GM21381 (cell line): ENCODE measurements at regions not wholly inside any gene's neighbourhood (a gene's known extent, or its start where the extent isn't known, plus 50 kb on each side); places are given as distances from the start of the nearest gene placed in this dataset.
"Not testable (repeated sequence)": the region's sequence is repeated elsewhere in the genome, so short reads cannot be mapped to it uniquely, and the experiment has no call there.

Source experiments
- ATAC-seq: cut with Tn5 transposase; IDR thresholded peaks from one replicate; pipeline ENCODE4 v1.9.1; 2021; ENCODE audit warnings: mild to moderate bottlenecking, moderate library complexity; ENCODE audit not compliant: unreplicated experiment

DNA sequence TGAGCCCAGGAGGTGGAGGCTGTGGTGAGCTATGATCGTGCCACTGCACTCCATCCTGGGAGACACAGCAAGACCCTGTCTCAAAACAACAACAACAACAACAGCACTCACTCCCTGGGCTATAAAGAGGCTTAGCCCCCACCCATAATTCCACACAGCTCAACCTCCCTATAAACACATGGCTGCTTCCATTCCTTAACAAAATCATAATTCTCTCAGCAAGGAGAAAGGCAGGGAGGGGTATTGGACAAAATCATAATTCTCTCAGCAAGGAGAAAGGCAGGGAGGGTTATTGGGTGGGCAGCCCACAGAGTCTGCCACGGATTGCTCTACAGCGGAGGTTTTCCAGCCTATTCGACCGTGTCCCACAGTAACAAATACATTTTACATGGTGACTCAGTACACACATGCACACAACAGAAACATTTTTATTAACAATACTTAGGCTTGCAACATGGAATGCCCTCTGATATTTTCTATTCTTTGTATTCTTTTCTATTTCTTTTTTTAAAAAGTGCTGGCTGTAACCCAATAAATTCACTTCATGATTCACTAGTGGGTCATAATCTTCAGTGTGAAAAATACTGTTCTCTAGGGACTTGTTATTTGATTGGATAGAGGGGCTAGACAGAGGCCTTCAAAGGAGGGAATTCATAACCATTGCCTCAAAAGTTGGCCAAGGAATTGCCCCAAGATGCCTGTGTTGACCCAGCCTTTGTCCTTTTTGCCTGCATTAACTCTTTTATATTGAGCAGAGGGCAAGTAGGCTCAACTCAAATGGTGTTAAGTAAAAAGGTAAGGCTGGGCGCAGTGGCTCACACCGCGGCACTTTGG is 50.6 kb upstream of the ZMYND8 start:
- ATAC-seq = no peak

DNA sequence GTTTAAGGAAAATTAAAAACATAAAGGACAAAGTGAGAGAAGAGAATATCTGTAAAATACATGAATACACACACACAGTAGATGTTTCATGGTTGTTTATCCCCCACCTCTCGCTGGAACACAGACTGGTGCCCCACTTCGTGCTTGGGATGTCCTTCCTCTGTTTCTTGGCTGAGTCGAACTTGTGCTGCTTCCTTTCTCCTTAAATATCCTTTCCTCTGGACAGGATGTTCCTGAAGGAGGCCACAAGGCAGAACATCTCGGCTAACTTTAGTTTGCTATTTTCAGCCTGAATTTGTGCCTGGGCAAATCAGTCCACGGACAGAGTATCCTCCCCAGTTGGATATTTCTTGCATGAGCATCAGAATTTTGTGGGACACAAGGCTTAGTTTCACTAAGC is 54.7 kb upstream of the ZMYND8 start:
- ATAC-seq = no peak

DNA sequence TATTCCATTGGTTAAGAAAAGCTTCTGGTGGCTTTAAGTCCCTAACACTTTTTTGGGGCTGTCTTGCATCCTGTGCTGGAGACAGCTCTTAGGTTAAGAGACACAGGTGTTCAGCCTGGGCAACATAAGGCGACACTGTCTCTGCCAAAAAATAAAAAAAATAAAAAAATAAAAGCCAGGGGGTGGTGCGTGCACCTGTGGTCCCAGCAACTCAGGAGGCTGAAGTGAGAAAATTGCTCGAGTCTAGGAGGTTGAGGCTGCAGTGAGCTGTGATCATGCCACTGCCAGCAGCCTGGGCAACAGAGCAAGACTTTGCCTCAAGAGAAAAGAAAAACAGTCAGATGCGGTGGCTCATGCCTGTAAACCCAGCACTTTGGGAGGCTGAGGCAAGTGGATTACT is 55.6 kb upstream of the ZMYND8 start:
- no peak for ATAC-seq

DNA sequence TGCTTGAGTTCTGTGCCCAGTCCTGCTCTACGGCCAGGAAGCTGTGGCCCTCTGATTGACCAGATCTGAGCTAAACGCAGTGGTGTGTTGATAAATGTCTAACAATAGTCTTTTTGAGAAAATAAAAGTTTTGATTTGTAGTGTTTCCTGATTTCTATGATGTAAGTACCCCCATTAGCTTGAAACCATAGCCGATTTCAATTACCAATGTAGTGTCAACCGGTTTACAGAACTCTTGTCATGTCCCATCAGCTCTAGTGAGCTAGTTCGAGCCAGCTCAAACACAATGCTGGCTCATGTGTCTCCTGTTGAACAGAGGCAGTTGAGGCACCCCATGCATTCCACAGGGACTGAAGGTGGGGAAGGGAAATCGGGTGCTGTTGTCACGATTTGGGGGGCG is 56.7 kb upstream of the ZMYND8 start:
- ATAC-seq = no peak

DNA sequence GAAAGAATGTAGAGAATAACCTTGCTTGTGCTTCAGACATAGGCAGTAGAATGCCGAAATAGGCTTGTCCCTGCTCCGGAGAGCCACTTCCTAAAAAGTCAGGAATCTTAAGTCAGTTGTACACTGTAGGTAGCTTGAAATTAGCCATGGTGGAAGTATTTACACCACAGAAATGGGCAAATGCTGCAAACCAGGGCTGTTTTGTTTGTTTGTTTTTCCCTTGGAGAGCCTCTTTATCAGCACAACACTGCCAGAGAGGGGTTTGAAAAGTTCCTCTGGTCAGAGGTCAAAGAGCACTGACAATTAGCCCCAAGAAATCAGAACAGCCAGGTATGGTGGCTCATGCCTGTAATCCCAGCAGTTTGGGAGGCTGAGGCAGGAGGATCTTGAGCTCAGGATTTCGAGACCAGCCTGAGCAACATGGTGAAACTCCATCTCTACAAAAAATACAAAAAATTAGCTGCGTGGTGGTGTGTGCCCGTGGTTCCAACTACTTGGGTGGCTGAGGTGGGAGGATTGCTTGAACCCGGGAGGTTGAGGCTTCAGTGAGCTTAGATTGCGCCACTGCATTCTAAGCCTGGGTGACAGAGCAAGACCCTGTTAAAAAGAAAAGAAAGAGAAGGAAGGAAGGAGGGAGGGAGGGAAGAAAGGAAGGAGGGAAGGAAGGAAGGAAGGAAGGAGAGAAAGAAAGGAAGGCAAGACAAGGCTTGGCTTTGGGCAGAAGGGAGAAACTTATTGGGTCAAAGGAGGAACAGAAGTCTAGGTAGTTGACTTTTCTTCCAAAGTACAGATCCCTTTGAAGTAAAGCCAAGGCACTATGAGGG is 61.0 kb upstream of the ZMYND8 start:
- ATAC-seq = no peak

DNA sequence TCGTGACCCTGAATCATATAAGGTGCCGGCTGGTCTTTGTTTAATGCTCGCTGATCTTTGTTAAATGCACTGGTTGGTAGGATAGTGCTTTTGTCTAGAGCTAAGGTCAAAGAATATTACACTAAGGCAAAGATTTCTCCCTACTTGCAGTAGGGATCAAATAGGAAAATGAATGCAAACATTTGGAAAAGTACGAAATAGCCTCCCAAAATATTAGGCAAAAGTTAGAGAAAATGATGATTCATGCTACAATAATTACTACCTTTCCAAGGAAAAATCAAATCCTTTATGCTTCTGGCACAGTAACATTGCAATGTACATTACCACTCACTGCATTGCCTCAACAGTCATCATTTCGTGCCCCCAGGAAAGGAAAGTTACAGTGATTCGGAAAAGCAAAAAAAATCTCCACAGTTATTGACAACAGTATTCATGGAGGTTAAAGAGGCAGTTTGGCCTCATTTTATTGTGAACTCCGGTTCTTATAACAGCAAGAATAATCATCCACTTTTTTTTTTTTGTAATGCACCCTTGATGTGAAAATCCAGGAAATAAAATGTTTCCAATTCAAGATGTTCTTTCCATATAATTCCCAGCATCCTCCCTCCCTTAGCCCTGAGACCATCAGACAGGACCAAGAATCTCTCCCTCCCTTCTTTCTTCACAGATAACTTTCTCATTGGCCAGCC is 61.7 kb upstream of the ZMYND8 start:
- no peak for ATAC-seq

DNA sequence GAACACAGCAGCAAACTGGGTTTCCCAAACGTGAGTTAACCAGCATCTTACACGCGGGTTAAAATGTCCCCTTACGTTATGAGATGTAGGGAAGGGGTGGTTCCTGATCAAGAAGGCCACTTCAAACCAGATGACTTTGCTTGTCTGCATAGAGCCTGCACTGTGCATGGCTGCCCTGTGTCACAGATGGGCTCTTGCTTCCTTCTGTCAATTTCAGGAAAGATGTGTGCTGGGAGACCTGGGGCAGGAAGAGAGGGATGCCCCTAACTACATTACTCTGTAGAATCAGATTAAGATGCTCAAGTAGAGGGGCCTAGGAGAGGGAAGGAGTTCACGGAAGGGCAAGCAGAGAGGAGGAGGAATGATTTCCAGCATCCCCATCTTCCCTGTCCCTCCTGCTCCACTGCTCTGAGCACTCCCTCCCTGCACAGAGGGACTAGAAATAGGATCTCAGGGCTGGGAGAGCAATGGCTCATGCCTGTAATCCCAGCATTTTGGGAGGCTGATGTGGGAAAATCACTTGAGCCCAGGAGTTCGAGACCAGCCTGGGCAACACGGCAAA is 63.5 kb upstream of the ZMYND8 start:
- ATAC-seq = no peak

DNA sequence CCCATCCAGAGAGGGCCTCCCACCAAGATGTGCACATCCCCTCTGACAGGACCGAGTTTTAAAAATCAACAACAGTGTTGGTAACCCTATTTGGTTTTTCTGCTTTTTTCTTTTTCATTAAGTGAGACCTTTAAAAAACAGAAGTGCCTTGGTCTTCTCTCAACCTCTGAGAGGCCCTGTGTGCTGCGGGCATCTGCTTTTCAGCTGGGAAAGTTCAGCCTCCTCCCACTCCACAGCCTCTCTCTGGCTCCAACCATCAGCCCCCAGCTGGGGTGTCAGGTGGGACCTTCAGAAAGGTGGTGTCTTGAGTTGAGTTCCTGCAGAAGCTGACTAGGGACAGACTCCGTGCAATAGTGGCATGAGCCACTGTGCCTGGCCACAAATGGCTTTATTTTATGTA is 64.6 kb upstream of the ZMYND8 start:
- no peak for ATAC-seq

DNA sequence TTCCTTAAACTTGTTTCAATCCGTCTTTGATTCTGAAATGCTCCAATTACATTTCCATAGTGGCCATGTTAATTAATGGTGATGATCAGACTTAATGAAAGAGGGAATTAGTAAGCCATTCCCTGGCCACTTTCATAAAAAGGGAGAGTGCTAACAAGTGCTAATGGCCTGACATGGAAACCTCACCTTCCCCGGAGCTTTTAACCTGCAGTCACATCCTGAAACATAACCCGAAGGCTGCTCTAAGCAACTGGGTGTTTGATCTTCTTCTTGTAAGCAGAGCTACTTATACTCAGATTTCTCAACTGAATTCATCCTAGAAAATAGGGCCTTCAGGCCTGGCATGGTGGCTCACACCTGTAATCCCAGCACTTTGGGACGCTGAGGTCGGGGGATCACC is 67.1 kb upstream of the ZMYND8 start:
- no peak for ATAC-seq

DNA sequence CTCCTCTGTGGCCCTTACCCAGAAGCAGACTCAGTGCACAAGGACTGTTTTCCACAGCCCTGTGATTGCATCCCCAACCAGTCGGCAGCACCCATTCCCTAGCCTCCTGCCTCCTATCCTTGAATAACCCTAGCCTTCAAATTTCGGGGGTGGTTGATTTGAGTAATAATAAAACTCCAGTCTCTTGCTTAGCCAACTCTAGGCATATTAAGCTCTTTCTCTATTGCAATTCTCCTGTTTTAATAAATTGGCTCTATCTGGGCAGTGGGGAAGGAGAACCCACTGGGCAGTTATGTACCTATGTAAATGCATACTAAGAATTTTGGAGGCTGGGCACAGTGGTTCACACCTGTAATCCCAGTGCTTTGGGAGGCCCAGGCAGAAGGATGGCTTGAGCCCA is 70.6 kb upstream of the ZMYND8 start:
- ATAC-seq = no peak

DNA sequence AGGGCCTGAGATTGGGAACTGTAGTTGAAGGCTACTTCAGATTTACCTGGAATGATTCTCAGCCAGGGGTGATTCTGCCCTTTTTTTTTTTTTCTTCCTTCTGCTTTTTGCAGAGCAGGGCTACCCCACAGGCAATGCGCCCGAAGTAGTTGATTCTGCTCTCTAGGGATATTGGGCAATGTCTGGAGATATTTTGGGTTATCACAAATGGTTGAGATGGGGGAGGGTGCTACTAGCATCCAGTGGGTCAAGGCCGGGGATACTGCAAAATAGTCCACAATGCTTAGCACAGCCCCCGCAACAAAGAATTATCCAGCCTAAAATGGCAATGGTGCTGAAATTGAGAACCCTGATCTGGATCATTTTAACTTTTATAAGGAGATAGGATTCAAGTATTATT is 71.2 kb upstream of the ZMYND8 start:
- no peak for ATAC-seq

DNA sequence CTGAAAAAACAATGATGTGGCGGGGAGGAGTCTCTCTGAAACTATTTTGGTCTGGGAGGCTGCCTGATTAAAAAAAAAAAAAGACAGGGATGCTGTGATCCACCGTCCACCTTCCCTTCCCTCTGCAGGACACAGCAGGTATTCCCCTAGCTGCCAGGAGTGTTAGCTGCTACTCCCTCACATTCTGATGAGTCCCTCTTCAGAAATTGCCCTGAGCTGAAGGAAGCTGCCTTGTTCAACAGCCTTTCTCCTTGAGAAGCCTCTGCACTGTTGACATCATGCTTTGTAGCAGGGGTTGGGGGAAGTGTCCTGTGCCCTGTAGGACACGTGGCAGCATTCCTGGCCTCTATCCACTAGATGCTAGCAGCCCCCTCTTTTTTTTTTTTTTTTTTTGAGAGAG is 71.7 kb upstream of the ZMYND8 start:
- ATAC-seq = no peak

DNA sequence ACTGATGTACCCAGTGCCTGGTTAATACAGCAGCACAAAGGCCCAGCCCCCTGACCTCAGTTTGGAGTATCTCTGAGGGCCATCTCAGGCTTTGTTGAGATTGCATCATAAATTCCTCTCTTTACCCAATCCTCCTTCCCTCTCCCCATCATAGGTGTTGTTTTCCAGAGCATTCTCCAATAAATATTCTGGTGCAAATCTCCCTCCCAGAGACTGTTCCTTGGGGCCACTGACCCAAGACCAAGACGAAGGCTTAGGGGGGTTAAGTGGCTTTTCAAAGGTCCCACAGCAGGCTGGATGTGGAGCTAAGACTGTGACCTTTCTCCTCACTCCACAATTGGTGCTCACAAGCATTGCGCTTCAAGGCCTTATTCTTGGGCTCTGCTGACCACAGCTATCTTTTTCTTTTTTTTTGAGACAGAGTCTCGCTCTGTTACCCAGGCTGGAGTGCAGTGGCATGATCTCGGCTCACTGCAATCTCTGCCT is 72.4 kb upstream of the ZMYND8 start:
- no peak for ATAC-seq

DNA sequence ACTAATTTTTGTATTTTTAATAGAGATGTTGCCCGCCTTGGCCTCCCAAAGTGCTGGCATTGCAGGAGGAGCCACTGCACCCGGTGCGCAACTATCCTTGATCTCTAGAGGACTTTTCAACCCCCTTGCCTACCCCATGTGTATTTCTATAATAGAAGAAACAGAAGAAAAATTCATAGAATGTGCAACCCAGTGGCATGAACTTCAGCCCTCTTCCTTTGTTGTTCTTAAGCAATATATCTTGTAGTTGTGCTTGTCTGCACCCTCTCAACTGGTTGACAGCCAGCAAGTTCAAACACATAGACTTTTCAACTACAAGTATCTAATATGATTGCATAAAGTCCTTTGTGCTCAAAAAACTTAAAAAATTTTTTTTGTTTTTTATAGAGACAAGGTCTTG is 72.3 kb upstream of the NCOA3 start:
- ATAC-seq = no peak

DNA sequence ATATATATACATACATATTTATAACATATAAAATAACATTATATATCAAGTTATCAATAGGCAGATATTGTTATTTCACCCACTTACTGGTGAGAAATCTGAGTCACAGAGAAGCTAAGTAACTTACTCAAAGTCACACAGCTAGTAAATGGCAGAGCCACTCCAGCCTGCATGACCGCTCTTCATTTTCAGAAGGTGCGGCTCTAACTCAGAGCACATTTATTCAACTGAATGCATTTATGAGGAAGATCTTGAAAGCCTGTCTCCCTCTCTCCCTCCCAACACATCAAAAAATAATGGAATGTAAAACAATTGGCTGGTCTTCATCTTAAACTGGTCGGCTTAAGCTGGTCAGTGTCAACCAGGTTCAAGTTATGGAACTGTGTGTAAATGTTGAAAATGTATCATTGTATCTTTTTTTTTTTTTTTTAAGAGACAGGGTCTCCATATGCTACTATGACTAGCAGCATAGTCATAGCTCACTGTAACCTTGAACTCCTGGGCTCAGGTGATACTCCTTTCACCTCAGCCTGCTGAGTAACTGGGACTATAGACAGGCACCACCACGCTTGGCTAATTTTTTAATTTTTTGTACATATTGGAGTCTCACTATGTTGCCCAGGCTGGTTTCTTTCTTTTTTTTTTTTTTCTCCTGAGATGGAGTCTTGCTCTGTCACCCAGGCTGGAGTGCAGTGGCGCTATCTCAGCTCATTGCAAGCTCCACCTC is 70.7 kb upstream of the NCOA3 start:
- no peak for ATAC-seq

DNA sequence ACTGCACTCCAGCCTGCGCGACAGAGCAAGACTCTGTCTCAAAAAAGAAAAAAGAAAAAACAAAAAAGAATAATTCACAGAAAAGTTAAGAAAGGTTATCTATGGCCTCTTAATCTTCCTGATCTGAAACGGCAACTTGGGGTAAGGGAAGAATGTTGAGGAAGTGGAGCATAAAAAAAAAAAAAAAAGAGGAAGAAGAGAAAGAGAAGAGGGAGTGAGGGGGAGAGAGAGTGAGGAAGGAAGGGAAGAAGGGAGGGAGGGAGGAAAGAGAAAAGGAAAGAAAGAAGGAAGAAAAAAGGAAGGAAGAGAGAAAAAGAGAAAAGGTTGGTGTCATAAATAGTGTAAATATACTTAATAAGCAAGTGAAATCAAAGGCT is 68.9 kb upstream of the NCOA3 start:
- no peak for ATAC-seq

DNA sequence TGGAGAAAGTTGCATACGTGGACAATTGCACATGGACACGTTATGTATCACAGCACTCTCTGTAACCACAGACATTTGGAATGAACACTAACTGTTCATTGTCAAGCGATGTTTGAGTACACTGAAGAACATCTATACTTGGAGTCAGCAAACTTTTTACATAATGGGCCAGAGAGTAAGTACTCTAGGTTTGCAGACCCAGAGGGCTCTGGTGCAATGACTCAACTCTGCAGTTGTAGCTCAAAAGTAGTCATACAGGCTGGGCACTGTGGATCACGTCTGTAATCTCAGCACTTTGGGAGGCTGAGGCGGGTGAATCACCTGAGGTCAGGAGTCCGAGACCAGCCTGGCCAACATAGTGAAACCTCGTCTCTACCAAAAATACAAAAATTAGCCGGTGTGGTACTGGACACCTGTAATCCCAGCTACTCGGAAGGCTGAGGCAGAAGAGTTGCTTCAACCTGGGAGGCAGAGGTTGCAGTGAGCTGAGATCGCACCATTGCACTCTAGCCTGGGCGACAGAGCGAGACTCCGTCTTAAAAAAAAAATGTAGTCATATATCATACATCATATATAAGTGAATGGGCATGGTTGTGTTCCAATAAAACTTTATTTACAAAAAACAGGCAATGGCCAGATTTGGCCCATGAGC is 67.4 kb upstream of the NCOA3 start:
- not testable (repeated sequence) for ATAC-seq

DNA sequence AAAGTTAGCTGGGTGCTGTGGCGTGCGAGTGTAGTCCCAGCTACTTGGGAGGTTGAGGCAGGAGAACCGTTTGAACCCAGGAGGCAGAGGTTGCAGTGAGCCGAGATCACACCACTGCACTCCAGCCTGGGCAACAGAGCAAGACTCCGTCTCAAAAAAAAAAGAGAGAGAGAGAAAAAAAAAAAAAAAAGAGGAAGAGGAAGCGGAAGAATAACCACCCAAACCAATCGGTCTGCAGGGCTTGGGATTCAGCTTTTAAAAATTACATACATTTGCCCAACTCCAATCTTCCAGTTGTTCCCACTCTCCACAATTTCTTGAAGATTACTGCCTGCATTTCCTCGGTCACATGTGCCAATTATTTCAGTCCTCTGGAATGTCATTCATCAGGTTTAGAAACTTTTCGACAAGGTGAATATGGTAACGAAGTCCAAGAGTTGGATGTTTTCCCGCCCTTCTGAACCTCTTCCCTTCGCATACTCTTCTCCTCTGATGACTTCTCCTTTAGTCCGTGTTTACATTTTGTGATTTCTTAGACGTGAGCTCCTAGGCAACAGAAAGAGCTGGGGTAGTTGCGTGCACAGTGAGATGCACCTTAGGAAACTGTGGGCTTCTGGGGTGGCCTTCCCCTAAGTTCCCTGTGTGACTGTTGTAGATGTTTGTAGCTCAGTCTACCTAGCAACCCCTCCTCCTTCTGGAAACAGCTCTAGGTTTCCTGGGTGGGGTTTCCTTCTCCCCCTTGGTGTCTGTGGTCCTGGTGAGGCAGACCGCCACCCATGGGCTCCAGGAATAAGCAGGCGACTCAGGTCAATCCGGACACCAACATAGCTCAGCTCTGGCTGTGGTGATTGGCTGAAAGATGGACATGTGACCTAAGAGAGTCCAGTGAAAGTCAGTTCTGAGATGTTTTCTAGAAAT is 63.0 kb upstream of the NCOA3 start:
- ATAC-seq = peak; percentile 39
